ENCODE measurements at regions not wholly inside any gene's neighbourhood (a gene's known extent, or its start where the extent isn't known, plus 50 kb on each side); places are given as distances from the start of the nearest gene placed in this dataset.
A peak's percentile ranks its signal among the peaks of the same experiment; 100 is the strongest.
"Not testable (repeated sequence)": the region's sequence is repeated elsewhere in the genome, so short reads cannot be mapped to it uniquely, and the experiment has no call there.

DNA sequence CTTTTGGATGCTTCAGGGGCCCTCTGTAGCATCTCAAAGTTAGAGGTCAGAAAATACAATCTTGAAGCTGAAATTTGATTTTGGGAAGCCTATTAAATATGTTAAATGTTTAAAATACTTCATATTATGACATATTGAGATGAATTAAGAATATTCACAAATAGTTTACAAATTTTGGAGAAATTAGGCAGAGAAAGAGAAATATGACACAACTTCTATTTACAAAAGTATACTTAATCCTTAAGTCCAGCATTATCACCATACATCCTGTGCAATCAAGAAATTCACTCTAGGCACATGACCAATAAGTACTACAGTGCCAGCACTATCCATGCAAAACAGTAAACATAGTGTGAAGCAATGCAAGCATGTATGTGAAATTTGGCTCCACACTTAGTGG lies 79.7 kb upstream of the MED14 start:
- H3K4me1 ChIP-seq (ENCODE audit: control insufficient read depth, insufficient read depth, low read length); H3K27ac ChIP-seq (ENCODE audit: extremely low read depth, low read depth, low read length); H3K4me3 ChIP-seq (ENCODE audit: low read depth, low read length); POLR2A ChIA-PET; H3K9me3 ChIP-seq (ENCODE audit: control insufficient read depth, insufficient read depth, low read depth, low read length); H3K36me3 ChIP-seq (ENCODE audit: control insufficient read depth in 2 of 2, insufficient read depth in 1 of 2, low read length in 2 of 2): not testable (repeated sequence)
- TF ChIP-seq SETDB1 (IDR thresholded peaks at IDR 0.05; ENCODE audit: insufficient read length, low read length) = peak; percentile 91
- CTCF ChIA-PET = interaction anchor here (0.5 to 1.1 kb wide), 3 partner anchors 10 to 163 kb away, joined by 3 to 7 read pairs (median 4); no protein-coding TSS in a partner anchor

DNA sequence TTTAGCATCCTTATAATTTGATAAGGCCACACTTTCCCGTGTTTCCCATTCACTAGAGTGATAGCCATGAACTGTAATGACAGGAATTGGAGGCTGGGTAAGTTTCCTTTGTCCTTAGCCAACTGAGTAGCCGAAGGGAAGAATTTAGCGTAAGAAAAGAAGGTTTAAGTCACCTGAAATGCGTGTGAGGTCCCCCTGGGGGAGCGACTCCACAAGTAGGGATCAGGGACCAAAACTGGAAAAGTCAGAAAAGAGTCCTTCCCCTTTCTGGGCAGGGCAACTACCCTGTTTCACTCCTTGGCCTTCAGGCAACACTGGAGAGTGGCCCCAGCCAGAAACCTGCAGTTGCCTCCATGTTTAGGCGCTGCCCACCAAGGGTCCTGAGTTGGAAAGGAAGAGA lies 81.6 kb upstream of the MED14 start:
- POLR2A ChIA-PET = no interaction called here
- no peak overlapping the region for H3K27ac ChIP-seq (ENCODE audit: extremely low read depth, low read depth, low read length)

More for the DNA sequence above, 81.6 kb upstream of the MED14 start:
- Histone ChIP-seq H3K4me3 (ENCODE audit: low read depth, low read length) (no peak overlapping the region), H3K9me3 (ENCODE audit: control insufficient read depth, insufficient read depth, low read depth, low read length) (no peaks in the 10 kb centered on the region), H3K36me3 (ENCODE audit: control insufficient read depth in 2 of 2, insufficient read depth in 1 of 2, low read length in 2 of 2) (no peaks in the 10 kb centered on the region), H3K4me1 (ENCODE audit: control insufficient read depth, insufficient read depth, low read length) (no peaks in the 10 kb centered on the region)
- TF ChIP-seq KLF16 (tag by site-specific recombination; IDR thresholded peaks at IDR 0.05) (no peak), KLF1 (tag by site-specific recombination; IDR thresholded peaks at IDR 0.05) (no peak), ZNF133 (tag by site-specific recombination; IDR thresholded peaks at IDR 0.05) (no peak), ZNF19 (tag by site-specific recombination; IDR thresholded peaks at IDR 0.05; ENCODE audit: low read depth) (no peak), GLIS2 (tag by site-specific recombination; IDR thresholded peaks at IDR 0.05) (no peak), KLF9 (tag by site-specific recombination; IDR thresholded peaks at IDR 0.05; ENCODE audit: low read depth) (no peak), SCRT1 (tag by site-specific recombination; IDR thresholded peaks at IDR 0.05; ENCODE audit: borderline replicate concordance) (no peak), GLI2 (tag by site-specific recombination; IDR thresholded peaks at IDR 0.05; ENCODE audit: borderline replicate concordance, low read depth) (no peak), ZNF112 (tag by site-specific recombination; IDR thresholded peaks at IDR 0.05) (no peak), ZNF510 (tag by site-specific recombination; IDR thresholded peaks at IDR 0.05; ENCODE audit: insufficient replicate concordance) (no peak), ZNF785 (tag by site-specific recombination; IDR thresholded peaks at IDR 0.05) (no peak)
- TF ChIP-seq, protein P1, sequence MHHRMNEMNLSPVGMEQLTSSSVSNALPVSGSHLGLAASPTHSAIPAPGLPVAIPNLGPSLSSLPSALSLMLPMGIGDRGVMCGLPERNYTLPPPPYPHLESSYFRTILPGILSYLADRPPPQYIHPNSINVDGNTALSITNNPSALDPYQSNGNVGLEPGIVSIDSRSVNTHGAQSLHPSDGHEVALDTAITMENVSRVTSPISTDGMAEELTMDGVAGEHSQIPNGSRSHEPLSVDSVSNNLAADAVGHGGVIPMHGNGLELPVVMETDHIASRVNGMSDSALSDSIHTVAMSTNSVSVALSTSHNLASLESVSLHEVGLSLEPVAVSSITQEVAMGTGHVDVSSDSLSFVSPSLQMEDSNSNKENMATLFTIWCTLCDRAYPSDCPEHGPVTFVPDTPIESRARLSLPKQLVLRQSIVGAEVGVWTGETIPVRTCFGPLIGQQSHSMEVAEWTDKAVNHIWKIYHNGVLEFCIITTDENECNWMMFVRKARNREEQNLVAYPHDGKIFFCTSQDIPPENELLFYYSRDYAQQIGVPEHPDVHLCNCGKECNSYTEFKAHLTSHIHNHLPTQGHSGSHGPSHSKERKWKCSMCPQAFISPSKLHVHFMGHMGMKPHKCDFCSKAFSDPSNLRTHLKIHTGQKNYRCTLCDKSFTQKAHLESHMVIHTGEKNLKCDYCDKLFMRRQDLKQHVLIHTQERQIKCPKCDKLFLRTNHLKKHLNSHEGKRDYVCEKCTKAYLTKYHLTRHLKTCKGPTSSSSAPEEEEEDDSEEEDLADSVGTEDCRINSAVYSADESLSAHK (tag by site-specific recombination; IDR thresholded peaks at IDR 0.05) = no peak
- TF ChIP-seq, protein P2, sequence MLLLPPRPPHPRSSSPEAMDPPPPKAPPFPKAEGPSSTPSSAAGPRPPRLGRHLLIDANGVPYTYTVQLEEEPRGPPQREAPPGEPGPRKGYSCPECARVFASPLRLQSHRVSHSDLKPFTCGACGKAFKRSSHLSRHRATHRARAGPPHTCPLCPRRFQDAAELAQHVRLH (tag by site-specific recombination; IDR thresholded peaks at IDR 0.05) = no peak
- TF ChIP-seq, protein P3, sequence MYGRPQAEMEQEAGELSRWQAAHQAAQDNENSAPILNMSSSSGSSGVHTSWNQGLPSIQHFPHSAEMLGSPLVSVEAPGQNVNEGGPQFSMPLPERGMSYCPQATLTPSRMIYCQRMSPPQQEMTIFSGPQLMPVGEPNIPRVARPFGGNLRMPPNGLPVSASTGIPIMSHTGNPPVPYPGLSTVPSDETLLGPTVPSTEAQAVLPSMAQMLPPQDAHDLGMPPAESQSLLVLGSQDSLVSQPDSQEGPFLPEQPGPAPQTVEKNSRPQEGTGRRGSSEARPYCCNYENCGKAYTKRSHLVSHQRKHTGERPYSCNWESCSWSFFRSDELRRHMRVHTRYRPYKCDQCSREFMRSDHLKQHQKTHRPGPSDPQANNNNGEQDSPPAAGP (tag by site-specific recombination; IDR thresholded peaks at IDR 0.05) = no peak
- TF ChIP-seq, protein P4, sequence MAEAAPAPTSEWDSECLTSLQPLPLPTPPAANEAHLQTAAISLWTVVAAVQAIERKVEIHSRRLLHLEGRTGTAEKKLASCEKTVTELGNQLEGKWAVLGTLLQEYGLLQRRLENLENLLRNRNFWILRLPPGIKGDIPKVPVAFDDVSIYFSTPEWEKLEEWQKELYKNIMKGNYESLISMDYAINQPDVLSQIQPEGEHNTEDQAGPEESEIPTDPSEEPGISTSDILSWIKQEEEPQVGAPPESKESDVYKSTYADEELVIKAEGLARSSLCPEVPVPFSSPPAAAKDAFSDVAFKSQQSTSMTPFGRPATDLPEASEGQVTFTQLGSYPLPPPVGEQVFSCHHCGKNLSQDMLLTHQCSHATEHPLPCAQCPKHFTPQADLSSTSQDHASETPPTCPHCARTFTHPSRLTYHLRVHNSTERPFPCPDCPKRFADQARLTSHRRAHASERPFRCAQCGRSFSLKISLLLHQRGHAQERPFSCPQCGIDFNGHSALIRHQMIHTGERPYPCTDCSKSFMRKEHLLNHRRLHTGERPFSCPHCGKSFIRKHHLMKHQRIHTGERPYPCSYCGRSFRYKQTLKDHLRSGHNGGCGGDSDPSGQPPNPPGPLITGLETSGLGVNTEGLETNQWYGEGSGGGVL (tag by site-specific recombination; IDR thresholded peaks at IDR 0.05) = no peak
- TF ChIP-seq, protein P5, sequence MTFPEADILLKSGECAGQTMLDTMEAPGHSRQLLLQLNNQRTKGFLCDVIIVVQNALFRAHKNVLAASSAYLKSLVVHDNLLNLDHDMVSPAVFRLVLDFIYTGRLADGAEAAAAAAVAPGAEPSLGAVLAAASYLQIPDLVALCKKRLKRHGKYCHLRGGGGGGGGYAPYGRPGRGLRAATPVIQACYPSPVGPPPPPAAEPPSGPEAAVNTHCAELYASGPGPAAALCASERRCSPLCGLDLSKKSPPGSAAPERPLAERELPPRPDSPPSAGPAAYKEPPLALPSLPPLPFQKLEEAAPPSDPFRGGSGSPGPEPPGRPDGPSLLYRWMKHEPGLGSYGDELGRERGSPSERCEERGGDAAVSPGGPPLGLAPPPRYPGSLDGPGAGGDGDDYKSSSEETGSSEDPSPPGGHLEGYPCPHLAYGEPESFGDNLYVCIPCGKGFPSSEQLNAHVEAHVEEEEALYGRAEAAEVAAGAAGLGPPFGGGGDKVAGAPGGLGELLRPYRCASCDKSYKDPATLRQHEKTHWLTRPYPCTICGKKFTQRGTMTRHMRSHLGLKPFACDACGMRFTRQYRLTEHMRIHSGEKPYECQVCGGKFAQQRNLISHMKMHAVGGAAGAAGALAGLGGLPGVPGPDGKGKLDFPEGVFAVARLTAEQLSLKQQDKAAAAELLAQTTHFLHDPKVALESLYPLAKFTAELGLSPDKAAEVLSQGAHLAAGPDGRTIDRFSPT (tag by site-specific recombination; IDR thresholded peaks at IDR 0.05) = no peak
- TF ChIP-seq, protein P6, sequence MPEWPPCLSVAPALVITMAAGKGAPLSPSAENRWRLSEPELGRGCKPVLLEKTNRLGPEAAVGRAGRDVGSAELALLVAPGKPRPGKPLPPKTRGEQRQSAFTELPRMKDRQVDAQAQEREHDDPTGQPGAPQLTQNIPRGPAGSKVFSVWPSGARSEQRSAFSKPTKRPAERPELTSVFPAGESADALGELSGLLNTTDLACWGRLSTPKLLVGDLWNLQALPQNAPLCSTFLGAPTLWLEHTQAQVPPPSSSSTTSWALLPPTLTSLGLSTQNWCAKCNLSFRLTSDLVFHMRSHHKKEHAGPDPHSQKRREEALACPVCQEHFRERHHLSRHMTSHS (tag by site-specific recombination; IDR thresholded peaks at IDR 0.05) = no peak
- CTCF ChIA-PET = interaction anchor here (1.8 kb wide), 1 partner anchor 23 kb away, joined by 5 read pairs; no protein-coding TSS in a partner anchor

Data from HEK293 (cell line).